Astrocyte (in vitro differentiated cells and primary cell): ENCODE measurements at regions not wholly inside any gene's neighbourhood (a gene's known extent, or its start where the extent isn't known, plus 50 kb on each side); places are given as distances from the start of the nearest gene placed in this dataset.

Experiments used
- CTCF ChIP-seq: IDR thresholded peaks from 2 replicates; pipeline ENCODE4 v1.5.1; 2011; ENCODE audit warnings: low read depth, mild to moderate bottlenecking, inconsistent platforms, low read length, moderate library complexity; ENCODE audit not compliant: insufficient read depth
- EZH2 ChIP-seq: IDR thresholded peaks from 2 replicates; pipeline ENCODE4 v1.6.1; 2012; ENCODE audit warnings: mild to moderate bottlenecking, low read length, inconsistent platforms; ENCODE audit not compliant: insufficient read depth

DNA sequence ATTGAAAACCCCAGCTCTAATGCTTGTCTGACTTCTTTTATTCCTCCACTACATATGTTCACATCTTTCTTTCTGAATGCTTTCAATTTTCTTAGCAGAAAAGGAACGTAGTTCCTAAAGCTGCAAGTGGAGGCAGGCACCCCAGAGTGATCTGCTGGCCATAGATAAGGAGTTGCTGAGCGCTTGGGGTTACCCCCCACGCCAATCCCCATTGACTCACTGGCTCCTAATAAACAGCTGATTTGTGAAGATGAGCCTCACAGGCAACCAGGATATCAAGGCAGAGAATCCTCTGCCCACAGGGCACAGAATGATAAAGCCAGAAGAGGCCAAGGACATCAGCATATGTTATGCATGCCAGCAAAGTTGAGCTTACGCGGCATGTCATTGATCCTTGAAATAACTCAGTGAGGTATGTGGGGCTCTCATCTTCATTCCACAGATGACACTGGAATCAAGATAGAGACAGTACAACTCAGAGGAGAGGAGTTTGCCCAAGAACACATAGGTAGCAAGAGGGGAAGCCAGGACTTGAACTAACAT, 129.1 kb upstream of the PTPRT start:
- TF ChIP-seq CTCF (no peak), EZH2 (no peak)
